Dedifferentiated amniotic fluid mesenchymal stem cell (primary cell): ENCODE measurements at regions not wholly inside any gene's neighbourhood (a gene's known extent, or its start where the extent isn't known, plus 50 kb on each side); places are given as distances from the start of the nearest gene placed in this dataset.

Experiments used
- DNase-seq: peaks from one replicate; pipeline ENCODE4 v3.0.0-alpha.2; 2016; ENCODE audit errors: extremely low spot score

- no peak for DNase-seq
Observed at GRCh38 chr11:113579292-113579940, 104.2 kb upstream of the DRD2 start.

- no peak for DNase-seq
Observed at GRCh38 chr11:113578715-113579250, 103.6 kb upstream of the DRD2 start.

GRCh38 chr11:113578033-113578380, 102.8 kb upstream of the DRD2 start:
- no peak for DNase-seq

- no peak for DNase-seq
Observed at GRCh38 chr11:113577356-113578032, 102.3 kb upstream of the DRD2 start.

- no peak for DNase-seq
Observed at GRCh38 chr11:113574586-113574985, 99.4 kb upstream of the DRD2 start.

DNA sequence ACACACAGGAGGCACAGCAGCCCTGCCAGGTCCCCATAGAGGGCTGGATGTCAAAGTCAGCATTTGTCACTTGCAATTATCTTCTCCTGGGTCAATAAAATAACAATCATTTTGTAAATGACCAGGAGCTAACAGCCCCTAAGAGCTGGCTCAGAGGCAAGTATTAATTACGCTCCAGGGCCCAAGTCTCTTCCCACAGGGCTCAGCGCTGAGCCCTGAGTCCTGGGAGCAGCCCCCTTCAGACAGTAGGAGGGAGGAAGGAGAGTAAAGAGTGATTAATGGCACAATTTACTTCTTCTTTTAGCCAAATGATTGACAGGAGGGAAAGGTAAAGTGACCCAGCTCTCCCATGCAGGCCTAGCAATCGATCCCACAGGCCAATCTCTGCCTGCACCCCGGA, 99.0 kb upstream of the DRD2 start:
- DNase-seq, result no peak

GRCh38 chr11:113572136-113572735, 97.0 kb upstream of the DRD2 start:
- no peak for DNase-seq

- DNase-seq, result no peak
Observed at GRCh38 chr11:113571531-113571930, 96.3 kb upstream of the DRD2 start.

GRCh38 chr11:113570906-113571305, 95.7 kb upstream of the DRD2 start:
- DNase-seq, result no peak

DNA sequence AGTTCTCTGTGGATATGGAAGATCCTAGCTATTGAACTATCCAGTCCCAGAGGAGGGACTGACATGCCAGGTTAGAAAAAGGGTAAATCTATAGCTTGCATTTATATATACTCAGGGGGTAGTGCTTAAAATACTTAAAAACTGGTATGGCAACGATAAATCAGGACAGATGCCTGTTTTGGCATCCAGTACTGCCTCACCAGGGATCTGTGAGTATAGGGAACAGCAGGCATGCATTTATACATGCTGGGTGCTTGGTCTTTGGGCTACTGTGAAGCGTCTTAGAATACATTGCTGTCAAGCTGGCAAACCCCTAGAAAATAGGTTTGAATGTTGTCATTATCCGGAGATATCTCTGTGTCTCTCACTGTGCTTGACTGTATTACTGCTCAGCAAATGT, 94.2 kb upstream of the DRD2 start:
- no peak for DNase-seq

DNA sequence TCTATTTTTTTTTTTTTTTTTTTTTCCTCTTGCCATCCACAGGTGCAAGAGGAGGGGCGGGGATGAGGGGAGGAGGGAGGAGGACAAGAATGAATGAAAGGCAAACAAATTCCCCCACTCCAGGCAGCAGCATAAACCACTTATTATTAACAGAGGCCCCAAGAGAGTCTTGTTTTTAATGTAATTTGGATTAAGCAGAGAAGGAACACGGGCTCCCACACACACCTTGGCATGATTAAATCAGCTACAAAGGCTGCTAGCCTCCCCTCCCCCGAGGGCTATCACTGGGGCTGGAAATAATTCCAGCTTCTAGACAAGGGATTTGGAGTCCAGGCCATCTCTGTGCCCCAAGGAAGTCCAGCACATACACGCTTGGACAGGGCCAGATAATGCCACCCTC, 93.4 kb upstream of the DRD2 start:
- no peak for DNase-seq

- DNase-seq, result no peak
Observed at GRCh38 chr11:113567867-113568544, 92.8 kb upstream of the DRD2 start.

DNA sequence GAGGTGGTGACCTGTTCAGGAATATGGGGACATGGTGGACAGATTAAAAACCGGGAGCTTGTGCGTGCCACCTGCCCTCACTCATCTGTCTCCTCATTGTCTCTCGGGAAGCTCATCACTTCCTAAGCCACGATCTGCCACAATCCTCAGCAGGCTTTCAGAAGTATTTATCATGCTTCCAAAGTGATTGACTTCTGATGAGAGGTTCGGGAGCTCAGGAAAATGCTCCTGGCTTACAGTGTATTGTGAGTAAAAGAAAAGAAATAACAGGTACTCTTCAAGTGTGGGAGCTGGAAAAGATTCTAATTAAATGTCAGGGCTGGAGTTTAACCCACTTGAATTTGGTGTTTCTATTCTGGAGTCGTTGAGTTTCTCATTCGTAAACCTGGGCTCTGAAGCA, 91.9 kb upstream of the DRD2 start:
- no peak for DNase-seq

- DNase-seq, result no peak
Observed at GRCh38 chr11:113564527-113565130, 89.4 kb upstream of the DRD2 start.

GRCh38 chr11:113563766-113564526, 88.7 kb upstream of the DRD2 start:
- DNase-seq, result no peak

DNA sequence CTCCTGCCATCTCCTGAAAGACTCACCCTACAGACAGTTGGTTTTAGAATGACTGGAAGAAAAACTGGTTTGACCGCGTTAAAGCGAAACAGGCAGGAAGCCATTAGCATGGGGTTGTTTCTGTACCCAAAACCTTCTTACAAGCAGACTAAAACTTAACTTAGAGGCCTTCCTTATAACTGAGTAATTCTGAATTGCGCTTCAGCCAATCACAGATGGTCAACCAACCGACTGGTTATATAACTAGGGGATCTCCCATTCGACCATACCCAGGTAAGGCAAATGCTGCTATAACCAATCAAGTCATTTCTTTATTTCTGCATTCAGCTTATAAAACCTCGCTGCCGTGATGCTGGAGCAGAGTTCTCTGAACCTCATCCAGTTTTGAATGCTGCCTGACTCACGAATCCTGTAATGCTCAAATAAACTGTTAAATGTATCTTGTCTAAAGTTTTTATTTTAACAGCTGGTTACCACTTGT, 87.8 kb upstream of the DRD2 start:
- DNase-seq, result no peak

DNA sequence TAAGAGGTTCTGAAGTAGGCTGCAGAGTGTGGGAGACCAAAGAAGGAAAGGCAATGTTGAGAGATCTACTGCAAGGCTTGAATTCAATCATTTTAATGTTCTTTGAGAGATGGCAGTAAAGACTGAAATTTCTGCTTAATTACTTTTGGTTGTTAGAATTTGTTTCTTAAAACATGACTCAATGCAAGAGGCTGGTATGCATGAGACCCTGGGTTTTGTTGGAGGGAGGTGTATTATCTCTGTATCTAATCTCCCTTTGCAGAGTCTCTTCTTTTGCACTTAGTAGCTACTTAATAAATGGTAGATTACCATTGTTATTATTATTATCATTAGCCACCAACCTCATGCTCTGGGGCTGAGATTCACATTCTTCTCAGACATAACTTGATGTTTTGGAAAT, 87.4 kb upstream of the DRD2 start:
- DNase-seq, result no peak

DNA sequence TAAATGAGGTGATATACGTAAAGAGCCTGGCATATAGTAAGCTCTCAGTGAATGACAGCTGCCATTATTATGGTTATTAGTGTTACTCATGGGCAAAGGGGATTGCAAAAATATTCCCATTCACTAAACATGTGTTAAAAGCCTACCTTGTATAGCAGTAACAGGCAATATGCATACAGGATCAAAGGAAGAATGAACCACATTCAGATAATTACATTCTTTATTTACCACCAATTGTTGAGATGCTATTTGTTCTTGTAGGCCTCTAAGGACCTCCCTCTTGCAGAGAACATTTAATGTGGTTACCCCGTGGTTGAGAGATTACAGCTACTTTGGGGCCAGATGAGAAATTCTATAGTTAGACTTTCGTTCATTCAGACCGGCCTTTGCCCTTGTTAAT, 82.7 kb upstream of the DRD2 start:
- DNase-seq, result no peak

DNA sequence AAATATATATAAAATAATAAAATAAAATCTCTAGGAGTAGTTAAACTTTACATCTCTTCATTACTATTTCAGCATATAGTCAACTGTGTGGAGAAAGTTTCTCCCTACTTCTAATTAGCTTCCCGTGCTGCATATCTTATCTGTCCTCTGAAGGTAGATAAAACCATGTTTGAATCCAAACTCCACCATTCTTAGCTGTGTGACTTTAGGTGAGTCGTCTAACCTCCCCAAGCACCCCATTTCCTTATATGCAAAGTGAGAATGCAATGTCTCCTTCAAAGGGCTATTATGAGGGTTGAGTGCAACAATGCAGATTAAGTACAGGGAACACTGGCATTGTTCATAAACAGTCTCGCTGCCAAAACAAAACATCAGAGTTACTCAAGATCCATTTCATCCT, 80.8 kb upstream of the DRD2 start:
- no peak for DNase-seq

GRCh38 chr11:113555071-113555619, 79.9 kb upstream of the DRD2 start:
- DNase-seq, result no peak

DNA sequence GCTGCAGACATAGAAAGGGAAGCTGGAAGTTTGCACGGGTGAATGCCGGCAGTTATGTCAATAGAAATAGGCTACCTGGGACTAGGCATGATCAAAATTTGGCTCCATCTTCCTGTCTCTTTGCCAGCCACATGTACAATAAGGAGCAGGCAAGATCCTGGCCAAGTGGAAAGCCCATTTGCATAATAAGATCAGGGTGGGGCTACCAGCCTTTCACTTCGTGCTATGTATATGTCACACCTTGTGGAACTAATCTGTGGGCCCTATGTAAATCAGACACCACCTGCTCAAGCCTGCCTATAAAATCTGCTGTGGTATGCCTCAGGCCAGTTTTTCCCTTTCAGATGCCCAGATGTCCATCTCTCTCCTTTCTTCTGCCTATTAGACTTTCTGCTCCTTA, 79.3 kb upstream of the DRD2 start:
- no peak for DNase-seq
